ENCODE measurements at regions not wholly inside any gene's neighbourhood (a gene's known extent, or its start where the extent isn't known, plus 50 kb on each side); places are given as distances from the start of the nearest gene placed in this dataset.

- TF ChIP-seq POLR2A (IDR thresholded peaks at IDR 0.05) (no peak), CTCF (IDR thresholded peaks at IDR 0.05) (no peak), POLR2AphosphoS5 (IDR thresholded peaks at IDR 0.05; ENCODE audit: insufficient read depth in 1 of 2, low read depth in 1 of 2) (no peak)
Measured at GRCh38 chr1:239218301-239218700, 168.1 kb upstream of the CHRM3 start.

Data from vagina (tissue), 2 donors.